Bone marrow (tissue), 2 donors: ENCODE measurements at regions not wholly inside any gene's neighbourhood (a gene's known extent, or its start where the extent isn't known, plus 50 kb on each side); places are given as distances from the start of the nearest gene placed in this dataset.
"Not testable (repeated sequence)": the region's sequence is repeated elsewhere in the genome, so short reads cannot be mapped to it uniquely, and the experiment has no call there.

Experiments
- DNase-seq, 2 donors: peaks; one replicate each; lab custom pipeline; 2025; lab: John Stamatoyannopoulos, UW

DNA sequence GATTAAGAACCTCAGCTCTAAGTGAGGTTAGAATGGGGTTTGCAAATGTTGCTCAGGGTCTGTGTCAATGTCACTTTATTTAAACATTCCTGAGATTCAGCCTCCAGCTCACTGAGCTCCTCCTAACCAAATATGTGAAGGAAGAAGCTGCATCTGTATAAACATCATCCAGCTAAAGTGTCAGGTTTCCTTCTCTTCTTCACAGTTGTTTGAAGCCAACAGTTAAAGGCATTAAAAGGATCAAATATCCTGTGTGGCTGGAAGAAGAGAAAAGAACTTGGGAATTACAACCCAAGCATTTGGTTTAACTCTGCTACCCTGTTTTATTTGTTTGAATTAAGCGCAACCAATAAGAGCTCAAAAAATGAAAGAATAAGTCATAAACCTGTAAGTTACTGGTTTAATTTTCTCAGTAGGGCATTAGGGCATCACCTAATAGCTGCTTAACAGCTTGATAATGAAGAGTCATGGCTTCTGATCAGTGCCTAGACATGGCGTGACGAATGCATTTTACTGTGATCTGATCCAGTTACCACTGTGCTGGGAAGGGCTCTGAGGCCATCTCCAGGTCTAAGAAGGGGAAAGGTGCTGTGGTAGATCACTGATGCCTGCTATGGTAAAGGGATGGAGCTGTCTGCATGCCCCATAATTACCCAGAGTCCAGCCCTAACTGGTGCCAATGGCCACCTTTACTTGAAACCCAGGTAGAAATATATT is 165.7 kb upstream of the TSC22D2 start:
- DNase-seq: no peak

DNA sequence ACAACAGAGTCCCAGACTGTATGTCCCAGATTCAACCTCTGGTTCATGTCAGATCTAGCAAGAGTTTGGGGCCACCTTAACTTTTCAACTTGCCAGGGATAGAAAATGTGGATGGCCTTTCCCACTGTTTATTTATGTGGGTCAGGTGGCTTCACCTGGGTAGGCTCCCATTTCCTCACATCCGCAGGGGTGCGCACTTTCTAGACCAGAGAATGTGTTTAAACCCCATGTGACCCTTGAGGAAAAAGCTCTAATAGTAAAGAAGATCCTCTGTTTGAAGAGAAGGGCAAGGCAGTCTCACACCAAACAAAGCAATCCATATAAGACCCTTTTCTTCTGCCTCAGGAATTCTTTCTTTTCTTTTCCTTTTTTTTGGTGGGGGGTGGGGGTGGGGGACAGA is 167.2 kb upstream of the TSC22D2 start:
- DNase-seq: no peak

DNA sequence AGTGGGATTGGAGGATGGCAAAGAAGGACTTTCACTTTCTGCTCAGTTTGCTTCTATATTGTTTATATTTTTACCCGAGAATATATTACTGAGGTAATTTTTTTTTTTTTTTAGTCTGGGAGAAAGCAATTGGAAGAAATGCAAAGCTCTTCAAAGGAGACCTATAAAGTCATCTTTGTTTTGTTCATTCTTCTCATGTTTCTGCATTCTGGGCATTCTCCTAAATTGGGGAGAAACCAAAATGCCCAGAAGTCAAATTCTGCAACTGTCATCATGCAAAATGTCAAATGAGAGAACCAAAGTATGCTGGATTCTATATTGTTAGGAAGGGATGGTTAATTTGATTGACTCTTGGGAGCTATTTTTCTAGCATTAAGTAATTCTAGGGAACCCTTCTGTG is 168.3 kb upstream of the TSC22D2 start:
- no peak for DNase-seq

DNA sequence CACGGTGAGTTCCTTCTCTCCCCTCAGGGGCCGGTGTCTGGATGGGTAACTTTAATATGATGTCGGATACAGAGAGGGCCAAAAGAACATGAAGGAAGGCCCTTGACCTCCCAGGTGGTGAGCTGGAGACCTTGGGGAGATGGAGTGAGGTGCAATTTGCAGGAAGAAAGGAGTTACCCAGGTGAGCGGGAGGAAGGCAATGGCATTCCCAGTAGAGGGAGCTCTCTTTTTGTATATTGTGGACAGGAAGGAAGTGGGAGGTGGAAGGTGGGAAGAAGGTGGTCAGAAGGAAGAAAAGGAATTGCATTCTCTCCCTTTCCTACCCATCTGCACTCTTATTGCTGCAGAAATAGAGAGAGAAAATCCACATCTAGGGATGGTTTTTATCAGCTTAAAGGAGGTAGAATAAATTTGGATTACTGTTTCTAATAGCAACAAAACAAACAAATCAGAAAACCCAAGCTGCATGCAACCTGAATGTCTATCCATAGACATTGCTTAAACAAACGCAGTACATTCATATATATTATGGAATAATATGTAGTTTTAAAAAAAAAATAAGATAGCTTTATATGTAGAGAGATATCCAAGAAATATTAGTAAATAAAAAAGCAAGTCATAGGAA is 169.0 kb upstream of the TSC22D2 start:
- DNase-seq: no peak

DNA sequence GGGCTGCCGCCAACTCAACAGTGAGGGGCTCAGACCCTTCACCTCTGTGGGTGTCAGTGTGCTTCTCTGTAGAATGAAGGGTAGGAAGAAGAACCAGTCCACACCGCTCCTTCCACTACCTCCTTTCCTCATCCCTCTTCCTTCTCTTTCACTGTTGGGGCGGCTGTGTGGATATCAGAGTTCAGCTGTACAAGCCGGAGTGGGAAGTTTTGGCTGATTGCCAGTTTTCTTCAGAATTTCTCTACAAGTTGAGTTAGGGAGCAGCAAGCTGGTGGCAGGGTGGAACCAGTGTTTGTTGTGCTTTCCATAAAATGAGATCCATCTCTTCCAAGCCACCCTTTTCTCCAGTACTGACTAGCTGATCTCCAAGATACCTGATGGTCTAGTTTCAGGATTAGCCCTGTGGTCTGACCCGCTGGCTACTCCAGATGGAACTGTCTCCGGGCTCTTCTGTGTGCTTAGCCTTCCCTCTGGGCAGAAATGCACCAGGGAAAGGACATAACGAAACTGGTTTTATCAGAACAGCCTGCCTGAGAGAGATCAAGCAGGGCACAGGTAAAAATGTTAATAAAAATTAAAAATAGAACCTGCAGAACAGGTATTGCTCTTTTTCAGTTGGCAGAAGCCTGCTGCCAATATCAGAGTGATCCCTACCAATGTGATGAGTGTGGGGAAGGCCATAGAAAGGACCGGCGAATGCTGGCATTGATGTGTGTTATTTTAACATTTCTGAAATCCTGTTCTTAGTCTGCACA is 169.9 kb upstream of the TSC22D2 start:
- no peak for DNase-seq

DNA sequence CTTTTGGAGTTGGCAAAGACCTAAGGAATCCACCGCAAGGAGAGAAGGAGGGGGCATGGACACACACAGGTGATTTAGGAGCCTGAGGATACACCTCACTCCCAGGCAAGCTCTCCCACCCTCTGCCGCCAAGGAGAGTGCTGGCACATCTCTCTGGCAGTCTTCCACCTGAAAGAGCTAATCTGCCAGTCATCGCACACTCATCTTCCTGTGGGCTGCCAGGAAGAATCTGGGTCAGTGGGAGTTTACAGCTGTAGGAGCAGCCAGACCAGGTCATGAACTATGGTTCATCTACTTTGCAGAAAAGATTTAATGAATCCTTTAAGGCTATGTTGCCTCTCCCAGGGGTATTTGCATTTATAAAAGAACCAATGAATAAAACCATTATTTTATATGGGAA is 170.6 kb upstream of the TSC22D2 start:
- DNase-seq: no peak

DNA sequence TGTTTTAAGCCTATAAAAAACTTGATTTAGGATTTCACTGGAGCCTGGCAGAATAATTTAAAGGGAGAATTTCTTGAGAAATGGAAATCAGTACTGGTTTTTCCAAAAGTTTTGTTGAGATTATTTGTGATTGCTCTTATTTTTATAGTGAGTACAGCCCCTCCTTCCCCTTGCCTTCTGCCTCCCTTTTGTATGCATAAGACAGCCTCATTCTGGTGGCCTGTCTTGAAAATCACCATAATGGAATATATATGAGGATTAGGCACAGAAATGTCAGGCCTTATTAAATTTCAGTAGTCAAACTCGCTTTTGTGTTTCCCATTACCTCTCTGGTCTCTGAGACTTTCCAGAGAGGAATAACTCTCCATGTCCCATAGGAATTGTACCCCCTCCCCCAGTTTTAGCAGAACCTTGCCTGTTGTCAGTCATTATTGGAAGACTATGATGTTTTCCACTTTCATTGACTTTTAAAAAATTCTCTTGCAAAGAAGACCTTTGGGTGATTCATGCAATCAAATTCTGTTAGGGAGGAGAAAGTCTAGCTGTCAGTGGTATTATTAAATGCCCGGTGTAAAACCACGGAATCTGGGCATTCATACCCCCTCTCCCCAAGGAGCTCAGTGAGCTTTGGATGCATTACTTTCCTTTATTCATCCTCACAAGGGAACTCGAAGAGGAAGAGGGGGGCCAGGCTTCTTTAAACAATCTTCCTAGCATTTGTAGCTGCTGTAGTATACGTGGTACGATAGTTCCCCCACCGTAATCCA is 171.6 kb upstream of the TSC22D2 start:
- no peak for DNase-seq

DNA sequence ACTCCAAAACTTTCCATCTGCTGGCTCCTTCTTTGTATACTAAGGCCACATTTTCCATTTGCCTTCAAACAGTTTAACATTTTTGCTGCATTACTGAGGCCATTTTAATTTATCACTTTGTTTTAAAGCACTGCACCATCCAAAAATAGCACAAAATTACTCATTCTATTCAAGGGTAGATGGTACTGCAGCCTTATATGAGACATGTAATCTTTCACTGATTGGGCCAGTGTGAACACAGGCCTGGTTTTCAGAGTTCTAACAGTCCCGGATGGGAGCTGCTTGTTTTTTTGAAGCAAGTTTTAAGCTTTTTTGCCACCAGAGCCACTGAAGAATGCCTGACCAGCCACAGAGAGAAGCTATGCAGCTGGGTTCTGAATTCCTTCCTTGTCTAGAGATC is 172.3 kb upstream of the TSC22D2 start:
- DNase-seq: no peak

DNA sequence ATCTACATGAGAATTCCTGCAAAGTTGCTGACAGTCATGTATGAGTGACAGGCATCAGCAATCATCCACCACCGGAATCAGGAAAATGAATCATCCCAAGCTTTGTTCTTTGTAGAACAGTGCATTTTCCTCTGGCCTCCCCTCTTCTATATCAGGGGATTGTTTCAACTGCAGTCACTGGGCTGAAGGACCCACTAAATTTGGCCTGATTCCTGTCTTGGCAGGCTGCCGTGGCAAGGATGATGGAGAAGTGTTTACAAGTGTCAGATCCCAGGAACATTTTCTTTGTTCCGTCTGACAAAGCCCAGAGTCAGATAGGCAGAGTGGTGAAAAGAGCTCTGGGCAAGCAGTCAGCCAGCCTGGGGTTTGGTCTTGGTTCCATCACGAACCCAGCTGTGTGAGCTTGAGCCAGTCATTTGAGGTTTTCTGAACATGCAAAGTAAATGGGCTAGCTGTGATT is 175.1 kb upstream of the TSC22D2 start:
- no peak for DNase-seq

DNA sequence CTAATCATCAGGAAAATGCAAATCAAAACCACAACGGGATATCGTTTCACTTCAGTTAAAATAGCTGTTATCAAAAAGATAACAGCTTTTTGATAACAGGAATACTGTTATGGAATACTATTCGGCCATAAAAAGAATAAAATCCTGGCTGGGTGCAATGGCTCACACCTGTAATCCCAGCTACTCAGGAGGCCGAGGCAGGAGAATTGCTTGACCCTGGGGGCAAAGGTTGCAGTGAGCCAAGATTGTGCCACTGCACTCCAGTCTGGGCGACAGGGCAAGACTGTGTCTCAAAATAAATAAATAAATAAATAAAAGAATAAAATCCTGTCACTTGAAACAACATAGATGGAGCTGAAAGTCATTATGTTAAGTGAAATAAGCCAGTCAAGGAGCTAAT is 178.1 kb upstream of the TSC22D2 start:
- DNase-seq: no peak

DNA sequence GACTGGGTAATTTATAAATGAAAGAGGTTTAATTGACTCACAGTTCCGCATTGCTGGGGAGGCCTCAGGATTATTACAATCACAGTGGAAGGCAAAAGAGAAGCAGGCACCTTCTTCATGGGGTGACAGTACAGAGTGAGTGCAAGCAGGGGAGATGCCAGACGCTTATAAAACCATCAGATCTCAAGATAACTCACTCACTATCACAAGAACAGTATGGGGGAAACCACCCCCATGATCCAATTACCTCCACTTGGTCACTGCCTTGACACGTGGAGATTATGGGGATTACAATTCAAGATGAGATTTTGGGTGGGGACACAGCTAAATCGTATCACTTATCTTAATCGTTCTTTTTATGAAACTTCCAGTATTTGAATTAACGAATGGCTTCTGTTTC is 179.5 kb upstream of the TSC22D2 start:
- not testable (repeated sequence) for DNase-seq

DNA sequence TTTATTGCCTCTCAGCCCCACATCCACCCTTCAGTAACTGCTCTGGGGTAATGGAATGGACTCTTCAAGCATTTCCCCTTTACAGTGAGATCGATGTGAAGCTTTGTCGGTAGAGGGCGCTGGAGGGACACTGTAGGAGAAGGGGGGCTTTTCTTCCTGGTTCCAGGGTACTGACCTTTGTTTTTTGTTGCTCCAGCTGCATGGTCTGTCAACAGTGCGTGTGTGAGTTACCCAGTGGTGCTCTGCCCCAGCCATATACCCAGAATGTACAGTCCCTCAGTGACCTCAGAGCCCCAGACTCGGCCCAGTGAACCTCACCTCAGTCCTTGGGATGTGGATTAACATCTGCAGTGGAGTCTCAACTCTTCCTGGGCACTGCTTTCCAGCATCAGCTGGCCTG is 180.3 kb upstream of the TSC22D2 start:
- peak in 1 of 2 donors; percentile 73 for DNase-seq

DNA sequence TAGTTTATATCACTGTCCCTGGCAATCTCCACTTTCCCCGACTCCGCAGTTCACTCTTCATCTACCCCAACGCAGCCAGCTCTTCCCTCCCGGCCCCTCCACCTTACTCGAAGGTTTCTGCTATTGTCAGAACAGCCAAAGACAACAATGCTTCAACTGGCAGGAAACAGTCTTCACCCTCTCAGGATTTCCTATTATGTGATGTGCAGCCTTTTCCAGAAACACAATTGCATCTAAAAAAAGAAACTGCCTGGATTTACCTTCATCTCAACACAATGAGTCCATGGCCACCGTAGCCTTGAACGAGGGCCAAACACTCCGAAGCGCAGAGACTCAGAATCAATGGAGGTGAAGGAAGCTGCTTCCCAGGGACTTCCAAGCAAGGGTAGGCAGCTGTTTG is 182.1 kb upstream of the TSC22D2 start:
- no peak for DNase-seq

DNA sequence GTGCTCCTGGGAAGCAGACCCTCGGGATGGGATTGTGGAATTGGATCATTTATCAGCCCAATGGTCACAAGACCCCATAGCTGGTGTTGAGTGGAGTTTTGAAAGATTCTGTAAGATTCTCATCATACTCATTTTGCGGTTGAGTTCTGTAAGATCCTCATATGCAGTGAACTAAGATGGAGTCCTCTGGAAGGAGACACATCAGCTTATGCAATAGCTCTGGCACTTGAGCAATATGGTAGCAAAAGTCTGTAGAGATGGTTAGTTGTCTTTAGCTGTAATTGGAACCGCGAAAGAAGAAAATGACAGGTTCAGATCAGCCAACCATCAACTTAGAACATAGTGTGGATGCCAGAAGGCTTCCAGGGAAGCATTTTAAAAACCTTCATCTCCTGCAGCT is 184.5 kb upstream of the TSC22D2 start:
- DNase-seq: no peak

DNA sequence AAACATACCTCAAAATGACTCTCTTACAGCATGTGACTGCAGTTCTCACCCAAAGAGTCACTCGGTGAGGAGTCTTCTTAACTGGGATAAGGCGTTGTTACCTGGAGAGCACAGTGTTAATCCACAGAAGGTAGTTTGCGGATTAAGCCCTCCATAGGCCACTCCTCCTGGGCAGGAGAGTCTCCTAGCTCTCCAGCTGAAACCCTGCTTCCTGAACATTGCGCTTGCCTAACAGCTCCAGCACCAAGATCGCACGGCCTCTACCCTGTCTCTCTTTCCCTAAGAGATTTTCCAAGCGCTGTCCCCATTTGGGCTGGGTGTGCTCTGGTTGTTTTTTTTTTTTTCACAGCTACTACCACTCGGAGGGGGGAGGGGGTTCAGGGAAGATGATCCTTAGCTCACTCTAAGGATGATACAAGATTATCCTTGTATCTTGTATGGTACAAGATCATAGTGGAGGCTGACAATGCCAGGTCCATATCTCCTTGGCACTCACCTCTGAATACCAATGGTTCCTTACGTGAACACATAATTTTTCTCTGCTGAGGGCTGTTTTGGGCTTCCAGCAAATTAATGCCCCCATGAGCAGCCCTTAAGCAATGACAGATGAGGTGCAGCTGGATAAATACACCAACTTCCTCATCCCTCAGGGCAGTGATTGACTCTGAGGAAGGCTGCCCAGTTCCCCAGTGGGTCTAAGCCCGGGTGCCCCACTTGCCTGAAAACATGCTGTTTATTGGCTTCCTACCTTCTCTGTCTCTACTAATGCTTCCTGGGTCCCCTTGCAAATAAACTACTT is 185.2 kb upstream of the TSC22D2 start:
- DNase-seq: no peak

DNA sequence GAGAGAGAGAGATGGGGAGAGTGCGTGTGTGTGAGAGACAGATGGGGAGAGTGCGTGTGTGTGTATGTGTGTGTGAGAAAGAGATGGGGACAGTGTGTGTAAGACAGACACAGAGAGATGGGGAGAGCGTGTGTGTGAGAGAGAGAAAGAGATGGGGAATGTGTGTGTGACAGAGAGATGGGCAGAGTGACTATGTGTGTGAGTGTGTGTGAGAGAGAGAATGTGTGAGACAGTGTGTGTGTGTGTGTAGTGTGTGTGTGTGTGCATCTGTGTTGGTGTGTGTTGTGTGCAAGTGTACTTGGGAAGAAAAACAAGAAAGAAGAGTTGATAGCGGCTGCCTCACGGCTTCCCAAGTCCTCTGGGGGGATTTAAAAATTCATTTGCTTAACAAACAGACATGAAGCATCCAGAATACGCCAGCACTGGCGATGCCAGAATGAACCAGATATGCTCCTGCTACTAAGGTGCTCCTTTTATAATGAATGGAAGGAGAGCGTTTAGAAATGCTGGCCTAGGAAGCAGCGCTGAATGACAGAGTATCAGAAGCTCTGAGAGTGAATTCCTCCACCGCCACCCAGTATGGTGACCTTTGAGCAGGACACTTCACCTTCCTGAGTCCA is 186.1 kb upstream of the TSC22D2 start:
- DNase-seq: no peak

DNA sequence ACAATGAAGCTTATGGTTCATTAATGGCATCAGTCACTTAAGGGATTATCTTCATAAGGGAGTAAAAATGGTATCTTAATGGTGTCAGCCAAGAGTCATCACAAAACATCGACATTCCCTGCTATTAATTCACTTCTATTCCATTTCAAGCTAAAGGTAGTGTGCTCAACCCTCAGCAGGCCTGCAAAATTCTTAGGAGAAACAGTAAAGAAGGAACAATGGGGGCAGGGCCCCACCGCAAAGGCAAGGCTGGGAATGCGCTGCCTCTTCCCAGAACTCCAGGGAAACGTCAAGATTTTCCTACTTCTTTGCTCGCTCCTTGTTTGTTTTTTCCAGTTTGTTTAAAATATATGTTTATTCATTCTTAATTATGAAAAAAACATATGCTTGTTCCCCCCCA is 187.3 kb upstream of the TSC22D2 start:
- DNase-seq: no peak

DNA sequence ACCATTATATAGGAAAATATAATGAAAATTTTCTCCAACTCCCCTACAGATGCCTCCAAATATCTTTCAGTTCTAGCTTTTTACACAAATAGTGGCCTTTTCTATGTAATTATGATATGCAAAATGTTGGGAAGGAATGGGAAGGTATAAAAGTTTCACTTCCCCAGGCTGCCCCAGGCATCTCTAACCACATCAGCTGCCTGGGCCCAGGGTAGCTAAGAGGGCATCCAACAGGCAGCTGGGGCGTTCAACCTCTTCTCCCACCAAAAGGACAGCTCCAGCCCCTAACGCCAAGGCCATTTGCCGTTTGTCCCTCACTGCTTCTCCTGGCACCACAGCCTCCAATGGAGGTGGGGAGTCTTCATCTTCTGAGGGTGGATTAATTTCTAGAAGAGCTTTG is 188.1 kb upstream of the TSC22D2 start:
- DNase-seq: no peak

DNA sequence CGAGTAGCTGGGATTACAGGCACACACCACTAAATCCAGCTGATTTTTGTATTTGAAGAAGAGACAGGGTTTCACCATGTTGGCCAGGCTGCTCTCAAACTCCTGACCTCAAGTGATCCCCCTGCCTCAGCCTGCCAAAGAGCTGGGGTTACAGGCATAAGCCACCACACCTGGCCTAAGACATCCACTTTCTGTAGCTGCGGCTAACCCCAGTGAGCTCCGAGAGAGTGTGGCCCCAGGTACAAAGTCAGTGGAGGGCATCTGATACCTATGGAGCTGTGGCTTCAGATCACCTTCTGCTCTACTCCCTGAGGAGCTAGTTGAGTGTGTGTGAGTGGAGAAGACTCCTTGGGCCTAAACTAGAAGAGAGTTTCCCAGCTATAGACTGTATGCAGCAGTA is 189.3 kb upstream of the TSC22D2 start:
- DNase-seq: no peak

DNA sequence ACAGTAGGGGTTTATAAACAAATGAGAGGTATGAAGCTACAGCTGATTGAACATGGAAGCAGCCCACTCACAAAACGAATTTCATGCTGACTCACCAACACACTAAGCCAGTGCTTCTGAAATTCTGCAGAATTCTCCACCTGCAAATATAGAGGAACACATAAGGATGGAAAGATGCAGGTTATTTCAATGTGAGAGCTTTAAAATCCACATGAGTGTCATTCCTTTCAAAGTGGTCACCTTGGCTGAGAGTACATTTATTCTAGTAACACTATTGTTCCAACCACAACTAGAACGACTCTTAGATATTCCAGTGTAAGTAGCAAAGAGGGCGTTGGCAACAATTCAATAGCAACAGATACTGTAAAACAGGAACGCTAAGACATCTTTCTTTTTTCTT is 189.9 kb upstream of the TSC22D2 start:
- no peak for DNase-seq

DNA sequence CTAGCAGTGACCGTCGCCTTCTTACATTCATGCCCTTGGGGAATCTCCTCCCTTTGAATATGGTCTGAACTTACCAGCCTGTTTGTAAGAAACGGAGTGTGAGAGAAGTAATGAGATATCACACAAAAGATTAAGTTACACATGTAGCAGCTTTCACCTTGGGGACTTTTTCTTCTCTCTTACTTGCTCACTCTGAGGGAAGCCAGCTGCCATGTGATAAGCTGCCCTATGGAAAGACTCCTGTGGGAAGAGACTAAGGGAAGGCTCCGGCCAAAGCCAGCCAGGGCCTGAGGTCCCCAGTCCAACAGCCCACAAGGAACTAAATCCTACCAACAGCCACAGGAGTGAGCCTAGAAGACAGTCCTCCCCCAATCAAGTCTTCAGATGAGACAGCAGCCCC is 190.4 kb upstream of the TSC22D2 start:
- DNase-seq: no peak
